ENCODE measurements at regions not wholly inside any gene's neighbourhood (a gene's known extent, or its start where the extent isn't known, plus 50 kb on each side); places are given as distances from the start of the nearest gene placed in this dataset.

DNA sequence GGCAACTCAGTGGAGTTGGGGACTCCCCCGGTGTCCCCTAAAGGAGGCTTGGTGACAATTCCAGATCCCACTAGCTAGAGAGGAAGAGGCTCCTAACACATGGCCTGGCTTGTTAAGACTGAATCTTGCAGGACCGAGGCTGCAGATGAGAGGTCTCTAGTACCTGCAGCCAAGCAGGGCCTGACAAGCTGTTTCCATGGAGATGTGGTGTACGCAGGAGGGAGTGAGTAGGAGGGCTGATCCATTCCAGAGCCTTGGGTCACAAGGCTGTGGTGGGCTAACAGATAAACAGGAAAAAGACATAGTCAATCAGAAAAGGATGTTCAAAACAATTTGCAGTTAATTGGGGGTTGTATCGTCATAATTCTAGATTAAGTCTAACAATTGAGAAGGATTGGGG is 77.3 kb upstream of the MKLN1 start:
- TF ChIP-seq POLR2A (IDR thresholded peaks at IDR 0.05) (no peak), EP300 (IDR thresholded peaks at IDR 0.05) (no peak), POLR2AphosphoS5 (IDR thresholded peaks at IDR 0.05) (no peak)
- TF ChIP-seq, protein P1, sequence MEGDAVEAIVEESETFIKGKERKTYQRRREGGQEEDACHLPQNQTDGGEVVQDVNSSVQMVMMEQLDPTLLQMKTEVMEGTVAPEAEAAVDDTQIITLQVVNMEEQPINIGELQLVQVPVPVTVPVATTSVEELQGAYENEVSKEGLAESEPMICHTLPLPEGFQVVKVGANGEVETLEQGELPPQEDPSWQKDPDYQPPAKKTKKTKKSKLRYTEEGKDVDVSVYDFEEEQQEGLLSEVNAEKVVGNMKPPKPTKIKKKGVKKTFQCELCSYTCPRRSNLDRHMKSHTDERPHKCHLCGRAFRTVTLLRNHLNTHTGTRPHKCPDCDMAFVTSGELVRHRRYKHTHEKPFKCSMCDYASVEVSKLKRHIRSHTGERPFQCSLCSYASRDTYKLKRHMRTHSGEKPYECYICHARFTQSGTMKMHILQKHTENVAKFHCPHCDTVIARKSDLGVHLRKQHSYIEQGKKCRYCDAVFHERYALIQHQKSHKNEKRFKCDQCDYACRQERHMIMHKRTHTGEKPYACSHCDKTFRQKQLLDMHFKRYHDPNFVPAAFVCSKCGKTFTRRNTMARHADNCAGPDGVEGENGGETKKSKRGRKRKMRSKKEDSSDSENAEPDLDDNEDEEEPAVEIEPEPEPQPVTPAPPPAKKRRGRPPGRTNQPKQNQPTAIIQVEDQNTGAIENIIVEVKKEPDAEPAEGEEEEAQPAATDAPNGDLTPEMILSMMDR (IDR thresholded peaks at IDR 0.05), result no peak

Measured in sigmoid colon (tissue), 4 donors.